ENCODE measurements at regions not wholly inside any gene's neighbourhood (a gene's known extent, or its start where the extent isn't known, plus 50 kb on each side); places are given as distances from the start of the nearest gene placed in this dataset.

GRCh38 chr10:63887600-63888370 lies 366.6 kb downstream of the REEP3 start:
- no peaks in the 10 kb centered on the region for H3K4me1 Mint-ChIP-seq
- no peaks in the 10 kb centered on the region for H3K4me1 ChIP-seq (ENCODE audit: control insufficient read depth, insufficient read depth, low read length)
- H3K36me3 Mint-ChIP-seq = no peaks in the 10 kb centered on the region
- intact Hi-C loops (cut with micrococcal nuclease) = no loop called here
- 95% methylated on average over 3 of the region's 5 CpGs for WGBS (ENCODE audit: insufficient coverage)
- ATAC-seq (no peak), DNase-seq (no peak)
- no peak overlapping the region for H3K27ac ChIP-seq (ENCODE audit: low read length)
- no peak overlapping the region for H3K4me3 ChIP-seq (ENCODE audit: low read length)
- no peaks in the 10 kb centered on the region for H3K27me3 ChIP-seq (ENCODE audit: control insufficient read depth, insufficient read depth, low read length)
- no peaks in the 10 kb centered on the region for H3K27me3 Mint-ChIP-seq (ENCODE audit: low read depth in 2 of 2)
- peaks cover 0 to 2% of the 10 kb centered on the region in 2 donors for H3K9me3 Mint-ChIP-seq
- no peak for TF ChIP-seq CTCF (IDR thresholded peaks at IDR 0.05)
- H3K9me3 ChIP-seq (ENCODE audit: control insufficient read depth, insufficient read depth, low read length) = no peaks in the 10 kb centered on the region
- H3K27ac Mint-ChIP-seq = no peak overlapping the region
- H3K36me3 ChIP-seq (ENCODE audit: control insufficient read depth, insufficient read depth, low read length) = no peaks in the 10 kb centered on the region
- H3K4me3 Mint-ChIP-seq = no peak overlapping the region

- H3K9me3 Mint-ChIP-seq = peaks cover 0 to 2% of the 10 kb centered on the region in 2 donors
- no peaks in the 10 kb centered on the region for H3K36me3 Mint-ChIP-seq
- no peak overlapping the region for H3K27ac Mint-ChIP-seq
- Histone ChIP-seq H3K4me1 (ENCODE audit: control insufficient read depth, insufficient read depth, low read length) (no peaks in the 10 kb centered on the region), H3K27ac (ENCODE audit: low read length) (no peak overlapping the region), H3K4me3 (ENCODE audit: low read length) (no peak overlapping the region), H3K27me3 (ENCODE audit: control insufficient read depth, insufficient read depth, low read length) (no peaks in the 10 kb centered on the region), H3K36me3 (ENCODE audit: control insufficient read depth, insufficient read depth, low read length) (no peaks in the 10 kb centered on the region), H3K9me3 (ENCODE audit: control insufficient read depth, insufficient read depth, low read length) (no peaks in the 10 kb centered on the region)
- 75% methylated on average over 4 of the region's 4 CpGs for WGBS (ENCODE audit: insufficient coverage)
- DNase-seq (no peak), ATAC-seq (no peak)
- TF ChIP-seq CTCF (IDR thresholded peaks at IDR 0.05) = no peak
- peaks cover 3% of the 10 kb centered on the region in 2 donors for H3K27me3 Mint-ChIP-seq (ENCODE audit: low read depth in 2 of 2)
- H3K4me1 Mint-ChIP-seq = no peaks in the 10 kb centered on the region
- intact Hi-C loops (cut with micrococcal nuclease) = no loop called here
- H3K4me3 Mint-ChIP-seq = no peak overlapping the region
Measured at GRCh38 chr10:63889803-63890202, 368.6 kb downstream of the REEP3 start.

- ATAC-seq (no peak), DNase-seq (no peak)
- Histone ChIP-seq H3K4me3 (ENCODE audit: low read length) (no peak overlapping the region), H3K36me3 (ENCODE audit: control insufficient read depth, insufficient read depth, low read length) (no peaks in the 10 kb centered on the region), H3K4me1 (ENCODE audit: control insufficient read depth, insufficient read depth, low read length) (no peaks in the 10 kb centered on the region), H3K9me3 (ENCODE audit: control insufficient read depth, insufficient read depth, low read length) (no peaks in the 10 kb centered on the region), H3K27me3 (ENCODE audit: control insufficient read depth, insufficient read depth, low read length) (no peaks in the 10 kb centered on the region), H3K27ac (ENCODE audit: low read length) (no peak overlapping the region)
- H3K27me3 Mint-ChIP-seq (ENCODE audit: low read depth in 2 of 2) = peaks cover 3 to 6% of the 10 kb centered on the region in 2 donors
- no peak overlapping the region for H3K27ac Mint-ChIP-seq
- H3K36me3 Mint-ChIP-seq = no peaks in the 10 kb centered on the region
- intact Hi-C loops (cut with micrococcal nuclease) = no loop called here
- peaks cover 0 to 3% of the 10 kb centered on the region in 2 donors for H3K9me3 Mint-ChIP-seq
- H3K4me3 Mint-ChIP-seq = no peak overlapping the region
- no peaks in the 10 kb centered on the region for H3K4me1 Mint-ChIP-seq
- no peak for TF ChIP-seq CTCF (IDR thresholded peaks at IDR 0.05)
- WGBS (ENCODE audit: insufficient coverage) = 98% methylated on average over 4 of the region's 5 CpGs
Measured at GRCh38 chr10:63896992-63897391, 375.8 kb downstream of the REEP3 start.

All from natural killer cell (primary cell).